Neural cell (in vitro differentiated cells): ENCODE measurements at regions not wholly inside any gene's neighbourhood (a gene's known extent, or its start where the extent isn't known, plus 50 kb on each side); places are given as distances from the start of the nearest gene placed in this dataset.

Experiments used
- H2AFZ ChIP-seq: fragments of 200-600, 300-800 bp; sonication (generic), shearing (Covaris generic); 2 replicates; pipeline ENCODE4 v1.6.0; 2014; ENCODE audit warnings: low read depth, mild to moderate bottlenecking, antibody characterized with exemption, low read length, moderate library complexity
- H3F3A ChIP-seq: fragments of 200-600 bp; shearing (Covaris generic); 2 replicates; pipeline ENCODE4 v1.6.1; 2016; ENCODE audit warnings: mild to moderate bottlenecking, moderate library complexity, mixed read lengths, antibody characterized with exemption, low read length; ENCODE audit not compliant: insufficient read depth, poor library complexity, severe bottlenecking
- H3K27ac ChIP-seq: fragments of 200-600, 300-800 bp; sonication (generic), shearing (Covaris generic); 2 replicates; pipeline ENCODE4 v1.5.1; 2014; ENCODE audit warnings: mild to moderate bottlenecking, low read length, moderate library complexity
- H3K27me3 ChIP-seq: fragments of 300-800, 200-600 bp; sonication (generic), shearing (Covaris generic); 2 replicates; pipeline ENCODE4 v1.6.0; 2014; ENCODE audit warnings: mild to moderate bottlenecking, low read depth, low read length, moderate library complexity; ENCODE audit not compliant: insufficient read depth
- H3K36me3 ChIP-seq: fragments of 300-800, 200-600 bp; sonication (generic), shearing (Covaris generic); 2 replicates; pipeline ENCODE4 v1.5.1; 2014; ENCODE audit warnings: mild to moderate bottlenecking, antibody characterized with exemption, low read length, moderate library complexity; ENCODE audit not compliant: insufficient read depth
- H3K4me2 ChIP-seq: fragments of 300-800, 200-600 bp; sonication (generic), shearing (Covaris generic); 2 replicates; pipeline ENCODE4 v1.6.0; 2014; ENCODE audit warnings: mild to moderate bottlenecking, low read length
- H3K4me3 ChIP-seq: fragments of 300-800, 200-600 bp; sonication (generic), shearing (Covaris generic); 2 replicates; pipeline ENCODE4 v1.5.1; 2014; ENCODE audit warnings: mild to moderate bottlenecking, low read length, moderate library complexity
- H3K79me2 ChIP-seq: fragments of 200-600 bp; shearing (Covaris generic); replicated peaks from 2 replicates; pipeline ENCODE4 v1.6.0; 2014; ENCODE audit warnings: mild to moderate bottlenecking, low read length, moderate library complexity; ENCODE audit not compliant: insufficient read depth
- H3K9ac ChIP-seq: fragments of 300-800, 200-600 bp; sonication (generic), shearing (Covaris generic); 2 replicates; pipeline ENCODE4 v1.6.1; 2016; ENCODE audit warnings: mild to moderate bottlenecking, low read length, mixed read lengths
- H3K9me2 ChIP-seq: fragments of 200-600 bp; shearing (Covaris generic); 2 replicates; pipeline ENCODE4 v1.6.1; 2016; ENCODE audit warnings: mild to moderate bottlenecking, low read length, mixed read lengths; ENCODE audit not compliant: insufficient read depth
- H3K9me3 ChIP-seq: fragments of 200-600, 300-800 bp; sonication (generic), shearing (Covaris generic); 2 replicates; pipeline ENCODE4 v1.6.1; 2016; ENCODE audit warnings: mild to moderate bottlenecking, mixed run types, low read length, moderate library complexity, mixed read lengths
- H4K20me1 ChIP-seq: fragments of 200-600 bp; shearing (Covaris generic); 2 replicates; pipeline ENCODE4 v1.6.1; 2016; ENCODE audit warnings: mild to moderate bottlenecking, mixed run types; ENCODE audit not compliant: insufficient read depth
- CTCF ChIP-seq: fragments of 450-650 bp; IDR thresholded peaks from 2 replicates; pipeline ENCODE4 v1.5.1; 2014; ENCODE audit warnings: antibody characterized with exemption, mild to moderate bottlenecking, moderate library complexity; ENCODE audit not compliant: poor library complexity, severe bottlenecking
- EP300 ChIP-seq: fragments of 450-650 bp; conservative IDR thresholded peaks from 2 replicates; pipeline ENCODE4 v1.6.1; 2014; ENCODE audit warnings: antibody characterized with exemption, mild to moderate bottlenecking, moderate library complexity; ENCODE audit not compliant: poor library complexity, severe bottlenecking
- EZH2 ChIP-seq: fragments of 200-600, 300-800 bp; shearing (Covaris generic), sonication (generic); IDR thresholded peaks from 2 replicates; pipeline ENCODE4 v1.6.1; 2014; ENCODE audit warnings: antibody characterized with exemption, low read length, borderline replicate concordance, mild to moderate bottlenecking; ENCODE audit not compliant: insufficient read depth, poor library complexity, severe bottlenecking
- MXI1 ChIP-seq: fragments of 450-650 bp; conservative IDR thresholded peaks from 2 replicates; pipeline ENCODE4 v1.6.1; 2014; ENCODE audit warnings: antibody characterized with exemption, mild to moderate bottlenecking; ENCODE audit not compliant: poor library complexity, severe bottlenecking
- POLR2AphosphoS5 ChIP-seq: IDR thresholded peaks from 2 replicates; pipeline ENCODE4 v1.6.1; 2012
- RAD21 ChIP-seq: fragments of 450-650 bp; conservative IDR thresholded peaks from 2 replicates; pipeline ENCODE4 v1.6.1; 2014; ENCODE audit warnings: antibody characterized with exemption, mild to moderate bottlenecking, moderate library complexity
- SMC3 ChIP-seq: fragments of 450-650 bp; conservative IDR thresholded peaks from 2 replicates; pipeline ENCODE4 v1.6.1; 2014; ENCODE audit warnings: antibody characterized with exemption, mild to moderate bottlenecking, moderate library complexity; ENCODE audit not compliant: poor library complexity
- TAF1 ChIP-seq: IDR thresholded peaks from 2 replicates; pipeline ENCODE4 v1.6.1; 2012; ENCODE audit warnings: low read depth

GRCh38 chr2:120650022-120650644, 85.5 kb upstream of the GLI2 start:
- no peak overlapping the region for H2AFZ ChIP-seq
- no peaks in the 10 kb centered on the region for H3K9me3 ChIP-seq
- no peak overlapping the region for H3K9ac ChIP-seq
- no peaks in the 10 kb centered on the region for H3K27me3 ChIP-seq
- H3F3A ChIP-seq, result no peaks in the 10 kb centered on the region
- no peak overlapping the region for H3K4me3 ChIP-seq
- no peak overlapping the region for H3K4me2 ChIP-seq
- no peak for TF ChIP-seq MXI1
- no peak for TF ChIP-seq CTCF
- TF ChIP-seq RAD21, result no peak
- no peak for TF ChIP-seq EZH2
- no peak for TF ChIP-seq EP300
- TF ChIP-seq POLR2AphosphoS5, result no peak
- H4K20me1 ChIP-seq, result no peaks in the 10 kb centered on the region
- no peaks in the 10 kb centered on the region for H3K9me2 ChIP-seq
- H3K27ac ChIP-seq, result no peak overlapping the region
- no peaks in the 10 kb centered on the region for H3K79me2 ChIP-seq
- H3K36me3 ChIP-seq, result no peaks in the 10 kb centered on the region

GRCh38 chr2:120651818-120652217, 83.8 kb upstream of the GLI2 start:
- Histone ChIP-seq H4K20me1 (no peaks in the 10 kb centered on the region), H2AFZ (no peak overlapping the region), H3K27me3 (no peaks in the 10 kb centered on the region), H3K9ac (no peak overlapping the region), H3F3A (no peaks in the 10 kb centered on the region), H3K9me3 (no peaks in the 10 kb centered on the region), H3K27ac (no peak overlapping the region), H3K4me3 (no peak overlapping the region), H3K36me3 (no peaks in the 10 kb centered on the region), H3K79me2 (no peaks in the 10 kb centered on the region), H3K4me2 (no peak overlapping the region), H3K9me2 (no peaks in the 10 kb centered on the region)
- TF ChIP-seq RAD21 (no peak), SMC3 (no peak), TAF1 (no peak), MXI1 (no peak), POLR2AphosphoS5 (no peak), EZH2 (no peak), CTCF (no peak)

- Histone ChIP-seq H3K4me3 (no peak overlapping the region), H3F3A (no peaks in the 10 kb centered on the region), H3K4me2 (no peak overlapping the region), H4K20me1 (no peaks in the 10 kb centered on the region), H3K36me3 (no peaks in the 10 kb centered on the region), H3K9me3 (no peaks in the 10 kb centered on the region), H3K9me2 (no peaks in the 10 kb centered on the region), H3K27me3 (no peaks in the 10 kb centered on the region), H2AFZ (no peak overlapping the region), H3K27ac (no peak overlapping the region), H3K9ac (no peak overlapping the region), H3K79me2 (no peaks in the 10 kb centered on the region)
- TF ChIP-seq MXI1 (no peak), RAD21 (no peak), CTCF (no peak)
Observed at GRCh38 chr2:120653046-120653445, 82.6 kb upstream of the GLI2 start.
